GM21825 (cell line): ENCODE measurements at regions not wholly inside any gene's neighbourhood (a gene's known extent, or its start where the extent isn't known, plus 50 kb on each side); places are given as distances from the start of the nearest gene placed in this dataset.
"Not testable (repeated sequence)": the region's sequence is repeated elsewhere in the genome, so short reads cannot be mapped to it uniquely, and the experiment has no call there.

Source experiments
- ATAC-seq: cut with Tn5 transposase; IDR thresholded peaks from one replicate; pipeline ENCODE4 v1.9.1; 2021; ENCODE audit warnings: mild to moderate bottlenecking, moderate library complexity; ENCODE audit not compliant: unreplicated experiment

DNA sequence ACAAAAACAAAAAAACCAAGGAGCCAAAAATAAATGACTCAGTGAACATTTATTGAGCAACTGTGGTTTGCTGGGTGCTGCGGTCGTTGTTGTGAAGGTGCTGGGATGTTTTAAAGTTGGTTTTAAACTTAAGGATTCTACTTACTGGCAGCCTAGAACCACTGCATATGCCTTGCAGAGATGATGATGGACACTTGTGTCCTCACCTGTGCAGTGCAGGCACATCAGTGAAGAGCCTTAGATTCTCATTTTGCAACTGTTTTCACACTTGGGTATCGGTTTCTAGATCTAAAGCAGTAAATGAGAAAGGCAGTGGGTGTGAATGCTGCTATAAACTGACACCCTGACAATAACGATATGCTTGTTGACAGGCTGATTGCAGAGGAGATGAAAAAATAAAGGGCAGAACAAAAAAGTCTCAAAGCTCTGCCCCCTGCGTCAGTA is 68.8 kb downstream of the UTRN start:
- ATAC-seq = peak; percentile 46

DNA sequence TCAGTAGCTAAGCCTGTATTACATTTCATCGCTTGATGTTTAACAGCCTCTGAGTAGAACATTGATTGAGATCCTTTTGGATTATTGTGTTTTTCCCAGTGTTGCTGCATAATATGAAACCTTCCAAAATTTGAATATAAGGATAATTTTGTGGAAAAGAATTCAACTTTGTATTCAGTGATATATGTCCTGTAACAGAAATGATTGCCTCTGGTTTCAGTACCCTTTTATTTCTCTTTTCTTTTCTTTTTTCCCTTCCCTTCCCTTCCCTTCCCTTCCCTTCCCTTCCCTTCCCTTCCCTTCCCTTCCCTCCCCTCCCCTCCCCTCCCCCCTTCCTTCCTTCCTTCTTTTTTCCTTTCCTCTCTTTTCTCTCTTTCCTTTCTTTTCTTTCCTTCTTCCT is 74.6 kb downstream of the UTRN start:
- no peak for ATAC-seq

DNA sequence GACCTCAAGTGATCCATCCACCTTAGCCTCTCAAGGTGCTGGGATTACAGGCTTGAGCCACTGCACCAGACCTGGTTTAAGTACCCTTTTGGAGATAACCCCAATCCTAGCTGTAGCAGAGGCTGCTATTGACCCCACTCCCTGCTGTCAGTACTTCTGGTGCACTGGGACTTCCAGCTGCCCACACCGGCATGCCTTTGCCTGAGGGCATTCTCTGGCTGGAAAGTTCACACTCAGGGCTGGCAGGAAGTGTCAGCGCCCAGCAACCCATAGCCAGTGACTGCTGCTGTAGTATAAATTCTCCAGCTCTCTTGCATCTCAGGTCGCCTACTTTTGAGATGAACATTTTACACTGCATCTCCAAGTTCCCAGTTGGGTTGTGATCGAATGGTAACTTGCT is 75.3 kb downstream of the UTRN start:
- ATAC-seq = no peak

DNA sequence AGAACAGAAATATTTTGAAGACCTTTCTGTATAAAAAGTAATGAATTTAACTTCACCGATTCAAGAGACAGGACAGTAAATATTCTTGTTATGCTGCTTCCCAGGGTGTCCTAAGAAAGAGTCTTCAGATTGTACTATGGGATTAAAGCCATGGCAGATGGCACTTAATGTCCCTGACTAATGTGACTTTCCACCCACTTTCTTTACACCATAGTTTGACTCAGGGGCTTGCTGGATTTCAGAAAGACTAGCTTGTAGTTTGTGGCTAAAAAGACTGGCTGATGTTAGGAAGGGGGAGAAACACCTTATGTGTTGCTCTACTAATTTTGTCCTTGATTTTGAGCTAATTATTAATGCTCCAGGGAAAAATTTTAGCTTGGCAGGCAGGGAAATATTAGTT is 75.9 kb downstream of the UTRN start:
- no peak for ATAC-seq

DNA sequence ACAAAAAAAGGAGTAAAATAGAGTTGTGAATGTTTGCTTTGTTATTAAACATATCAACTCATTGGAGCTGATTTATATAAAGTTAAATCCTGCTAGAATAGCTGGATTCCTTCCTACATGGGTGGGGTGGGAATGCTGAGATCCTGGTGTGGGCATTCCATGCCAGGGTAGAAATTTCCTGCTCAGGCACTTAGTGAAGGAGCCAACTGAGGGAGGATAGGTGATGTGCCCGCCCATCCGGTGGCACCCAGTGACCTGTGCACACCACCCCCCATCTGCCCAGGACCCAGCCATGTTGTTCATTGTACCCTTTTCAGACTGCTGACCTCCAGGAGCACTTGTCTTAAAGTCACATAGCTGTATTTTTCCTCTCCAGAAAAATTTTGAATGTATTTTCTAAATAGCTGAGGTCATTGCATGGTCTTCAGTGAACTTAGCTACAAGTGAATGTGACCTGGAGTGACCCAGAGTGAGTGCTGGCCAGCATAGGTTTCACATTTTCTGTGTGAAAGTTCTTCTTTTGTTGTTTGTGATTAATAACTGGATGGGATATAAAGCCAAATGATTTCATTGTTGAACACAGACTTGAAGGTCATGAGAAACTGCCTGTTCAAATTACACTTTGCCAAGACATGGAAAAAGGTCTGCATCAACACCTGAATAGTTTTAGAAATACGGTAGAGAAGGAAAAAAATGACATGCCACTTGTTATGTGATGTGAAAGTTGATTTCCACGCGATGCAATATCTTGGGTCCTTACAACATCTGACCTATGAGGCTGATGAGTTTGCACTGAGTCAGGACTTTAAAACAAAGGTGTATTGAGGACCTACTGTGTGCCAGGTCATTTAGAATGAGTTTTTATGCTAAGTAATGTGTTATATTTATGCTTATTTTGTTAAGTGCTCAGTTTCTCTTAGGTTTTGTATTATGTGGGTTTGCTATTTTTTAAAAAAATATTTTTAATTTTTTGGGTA is 77.2 kb downstream of the UTRN start:
- ATAC-seq = no peak

DNA sequence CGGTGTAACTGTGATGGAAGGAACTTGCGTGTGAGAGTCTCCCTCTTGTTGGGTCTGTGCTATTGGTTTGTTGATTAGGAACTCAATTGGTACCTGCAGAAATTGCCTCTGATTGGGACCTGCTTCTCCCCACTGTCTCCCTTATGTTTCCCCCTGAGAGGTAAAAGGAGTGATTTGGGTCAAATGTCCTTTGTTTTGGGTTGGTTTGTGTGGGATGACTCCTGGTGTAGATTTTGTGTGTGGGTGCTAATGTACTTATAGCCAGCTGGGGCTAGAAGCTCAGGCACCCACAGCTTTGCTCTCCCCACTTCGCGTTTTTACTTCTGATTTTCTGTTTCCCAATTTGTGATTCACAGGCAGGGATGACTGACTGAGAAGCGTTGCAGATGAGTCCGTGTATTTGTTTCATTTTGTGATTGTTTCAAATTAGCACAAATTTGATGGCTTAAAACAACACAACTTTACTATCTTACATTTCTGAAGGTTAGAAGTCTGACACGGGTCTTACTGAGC is 79.1 kb downstream of the UTRN start:
- no peak for ATAC-seq

DNA sequence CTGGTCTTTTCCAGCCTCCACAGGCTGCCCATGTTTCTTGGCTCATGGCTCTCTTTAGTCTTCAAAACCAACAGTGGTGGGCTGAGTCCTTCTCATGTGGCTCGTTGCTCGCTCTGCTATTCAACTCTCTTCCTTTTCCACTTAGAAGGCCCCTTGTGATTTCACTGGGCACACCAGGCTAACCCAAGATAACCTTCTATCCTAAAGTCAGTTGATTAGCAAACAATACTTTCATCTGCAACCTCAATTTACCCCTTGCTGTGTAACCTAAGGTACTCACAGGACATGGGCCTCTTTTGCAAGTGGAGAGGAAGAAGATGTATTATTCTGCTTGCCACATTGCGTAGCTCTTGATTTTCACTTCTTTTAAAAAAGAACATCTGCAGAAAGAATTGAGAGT is 79.6 kb downstream of the UTRN start:
- ATAC-seq = no peak

DNA sequence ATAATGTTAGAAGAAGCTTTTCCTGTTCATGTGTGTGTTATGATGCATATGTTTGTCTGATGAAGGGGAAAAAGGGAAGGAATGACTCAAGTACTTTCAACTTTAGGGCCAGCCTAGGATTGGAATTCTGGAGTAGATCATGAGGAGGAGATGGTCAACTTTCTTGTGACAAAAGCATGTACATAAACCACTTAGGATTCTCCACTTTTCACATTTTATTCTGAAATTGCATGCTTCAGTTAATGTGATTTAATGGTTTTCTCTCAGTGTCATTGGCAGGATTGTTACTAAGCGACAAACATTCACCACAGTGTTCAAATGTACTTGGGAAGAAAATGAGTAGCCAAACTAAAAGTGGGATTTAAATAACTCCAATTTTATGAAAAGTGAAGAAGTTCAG is 80.1 kb downstream of the UTRN start:
- no peak for ATAC-seq

DNA sequence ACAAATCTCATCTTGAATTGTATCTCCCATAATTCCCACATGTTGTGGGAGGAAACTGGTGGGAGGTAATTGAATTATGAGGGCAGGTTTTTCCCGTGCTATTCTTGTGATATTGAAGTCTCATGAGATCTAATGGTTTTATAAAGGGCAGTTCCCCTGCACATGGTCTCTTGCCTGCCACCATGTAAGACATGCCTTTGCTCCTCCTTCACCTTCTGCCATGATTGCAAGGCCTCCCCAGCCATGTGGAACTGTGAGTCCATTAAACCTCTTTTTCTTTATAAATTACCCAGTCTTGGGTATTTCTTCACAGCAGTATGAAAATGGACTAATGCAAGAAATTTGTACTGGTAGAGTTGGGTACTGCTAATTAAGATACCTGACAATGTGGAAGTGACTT is 84.6 kb downstream of the UTRN start:
- not testable (repeated sequence) for ATAC-seq

DNA sequence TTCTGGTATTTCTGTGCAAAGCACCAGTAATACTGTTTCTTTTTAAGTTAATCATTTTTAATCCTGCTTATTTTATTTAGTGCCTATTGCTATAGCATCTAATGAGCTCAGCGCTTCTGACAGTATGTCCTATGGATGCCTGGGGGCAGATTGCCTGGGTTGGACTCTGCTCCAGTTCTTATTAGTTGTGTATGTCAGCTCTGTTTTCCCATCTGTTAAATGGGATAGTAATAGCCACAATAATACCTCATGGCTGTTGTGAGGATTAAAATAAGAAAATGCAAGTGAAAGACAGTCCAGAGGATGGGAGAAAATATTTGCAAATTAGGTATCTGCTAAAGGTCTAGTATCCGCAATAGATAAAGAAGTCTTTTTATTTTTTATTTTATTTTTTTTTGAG is 87.0 kb downstream of the UTRN start:
- no peak for ATAC-seq

DNA sequence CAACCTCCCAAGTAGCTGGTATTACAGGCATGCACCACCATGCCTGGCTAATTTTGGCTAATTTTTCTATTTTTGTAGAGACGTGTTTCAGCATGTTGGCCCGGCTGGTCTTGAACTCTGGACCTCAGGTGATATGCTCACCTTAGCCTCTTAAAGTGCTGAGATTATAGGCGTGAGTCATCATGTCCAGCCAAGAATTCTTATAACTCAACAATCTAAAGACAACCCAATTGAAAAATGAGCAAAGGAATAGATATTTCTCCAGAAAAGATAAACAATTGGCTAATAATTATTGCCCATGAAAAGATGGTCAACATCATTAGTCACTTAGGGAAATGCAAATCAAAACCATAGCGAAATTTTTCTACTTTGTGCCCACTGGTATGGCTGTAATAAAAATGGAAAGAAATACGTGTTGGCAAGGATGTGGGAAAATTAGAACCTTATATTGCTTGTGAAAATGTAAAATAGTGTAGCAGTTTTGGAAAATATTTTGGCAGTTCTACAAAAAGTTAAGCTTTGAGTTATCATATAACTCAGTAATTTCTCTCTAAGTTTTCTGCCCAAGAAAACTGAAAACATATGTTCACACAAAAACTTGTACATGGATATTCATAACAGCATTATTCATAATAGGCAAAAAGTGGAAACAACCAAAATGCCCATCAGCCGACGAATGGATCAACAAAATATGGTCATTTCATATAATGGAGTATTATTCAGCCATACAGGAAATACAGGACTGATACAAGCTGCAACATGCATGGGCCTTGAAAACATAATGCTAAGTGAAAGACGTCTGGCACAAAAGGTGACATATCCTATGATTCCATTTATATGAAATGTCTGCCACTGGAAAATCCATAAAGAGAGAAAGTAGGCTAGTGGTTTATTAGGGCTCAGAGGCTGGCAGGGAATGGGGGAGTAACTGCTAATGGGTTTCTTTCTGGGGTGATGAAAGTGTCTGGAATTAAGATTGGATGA is 87.8 kb downstream of the UTRN start:
- ATAC-seq = no peak

DNA sequence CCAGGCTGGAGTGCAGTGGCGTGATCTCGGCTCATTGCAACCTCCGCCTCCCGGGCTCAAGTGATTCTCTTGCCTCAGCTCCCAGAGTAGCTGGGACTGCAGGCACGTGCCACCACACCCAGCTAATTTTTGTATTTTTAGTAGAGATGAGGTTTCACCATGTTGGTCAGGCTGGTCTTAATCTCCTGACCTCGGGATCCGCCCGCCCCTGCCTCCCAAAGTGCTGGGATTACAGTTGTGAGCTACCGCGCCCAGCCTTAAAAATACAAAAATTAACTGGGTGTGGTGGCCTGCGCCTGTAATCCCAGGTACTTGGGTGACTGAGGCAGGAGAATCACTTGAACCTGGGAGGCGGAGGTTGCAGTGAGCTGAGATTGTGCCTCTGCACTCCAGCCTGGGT is 89.4 kb downstream of the UTRN start:
- not testable (repeated sequence) for ATAC-seq

DNA sequence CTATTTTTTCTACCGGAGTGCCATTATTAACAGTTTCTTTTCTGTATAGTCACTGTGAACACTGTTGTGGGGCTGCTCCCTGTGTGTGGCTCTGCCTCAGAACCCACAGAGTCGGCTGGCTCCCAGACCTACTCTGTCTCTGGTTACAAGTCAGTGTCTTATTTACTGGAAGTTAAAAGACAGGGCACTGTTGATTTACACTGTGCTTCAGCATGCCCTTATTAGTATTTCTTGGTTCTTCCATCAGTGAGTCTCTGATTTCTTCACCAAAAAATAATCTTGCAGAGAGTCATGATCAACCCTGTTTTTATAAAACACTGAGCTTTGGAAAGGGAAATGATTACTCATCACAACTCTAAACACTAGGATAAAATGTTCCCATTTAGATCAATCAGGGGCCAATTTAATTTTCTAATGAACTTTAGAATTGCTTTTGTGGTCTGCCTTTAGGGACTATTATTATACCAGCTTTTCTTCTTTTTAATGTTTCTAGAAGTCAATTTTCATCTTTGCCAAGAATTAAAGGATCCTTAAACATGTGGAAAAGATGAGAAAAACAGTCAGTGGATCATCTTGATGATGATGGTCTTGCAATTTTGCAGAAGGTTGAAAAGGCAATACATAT is 92.6 kb downstream of the UTRN start:
- no peak for ATAC-seq

DNA sequence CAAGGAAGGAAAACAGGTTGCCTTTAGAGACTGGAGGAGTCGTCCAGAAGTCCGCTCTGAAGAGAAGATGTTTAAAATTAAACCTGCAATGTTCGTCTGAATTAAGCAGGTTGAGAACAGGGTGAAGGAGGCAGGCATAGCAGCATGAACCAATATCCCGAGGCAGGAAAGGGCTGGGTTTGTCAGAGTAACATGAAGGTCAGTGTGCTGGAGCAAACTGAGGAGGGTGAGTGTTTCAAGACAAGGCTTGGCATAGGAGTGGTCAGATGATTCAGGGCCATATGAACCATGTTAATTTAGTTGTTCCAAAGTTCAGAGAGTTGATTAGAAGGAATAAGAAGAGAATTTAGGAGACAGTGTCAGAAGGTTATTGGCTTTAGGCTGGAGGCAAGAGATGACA is 93.3 kb downstream of the UTRN start:
- no peak for ATAC-seq

DNA sequence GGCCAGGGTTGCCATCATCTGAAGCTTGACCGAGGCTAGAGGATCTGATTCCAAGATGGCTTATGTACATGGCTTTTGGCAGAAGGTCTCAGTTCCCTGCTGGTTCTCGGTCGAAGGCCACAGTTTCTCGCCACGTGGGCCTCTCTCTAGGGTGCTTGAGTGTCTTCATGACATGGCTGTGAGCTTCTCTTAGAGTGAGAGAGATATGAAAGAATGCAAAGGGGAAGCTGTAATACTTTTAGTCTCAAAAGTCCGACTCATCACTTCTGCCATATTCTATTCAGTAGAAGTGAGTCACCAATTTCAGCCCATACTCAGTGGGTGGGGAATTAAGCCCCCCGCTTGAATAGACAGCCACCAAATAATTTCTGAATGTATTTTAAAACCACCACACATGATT is 94.2 kb downstream of the UTRN start:
- no peak for ATAC-seq

DNA sequence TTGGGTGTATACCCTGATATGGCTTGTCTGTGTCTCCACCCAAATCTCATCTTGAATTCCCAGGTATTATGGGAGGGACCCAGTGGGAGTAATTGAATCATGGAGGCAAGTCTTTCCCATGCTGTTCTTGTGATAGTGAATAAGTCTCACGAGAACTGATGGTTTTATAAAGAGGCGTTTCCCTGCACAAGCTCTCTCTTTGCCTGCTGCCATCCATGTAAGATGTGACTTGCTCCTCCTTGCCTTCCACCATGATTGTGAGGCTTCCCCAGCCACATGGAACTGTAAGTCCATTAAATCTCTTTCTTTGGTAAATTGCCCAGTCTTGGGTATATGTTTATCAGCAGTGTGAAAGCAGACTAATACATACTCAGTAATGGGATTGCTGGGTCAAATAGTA is 96.4 kb downstream of the UTRN start:
- ATAC-seq = not testable (repeated sequence)

DNA sequence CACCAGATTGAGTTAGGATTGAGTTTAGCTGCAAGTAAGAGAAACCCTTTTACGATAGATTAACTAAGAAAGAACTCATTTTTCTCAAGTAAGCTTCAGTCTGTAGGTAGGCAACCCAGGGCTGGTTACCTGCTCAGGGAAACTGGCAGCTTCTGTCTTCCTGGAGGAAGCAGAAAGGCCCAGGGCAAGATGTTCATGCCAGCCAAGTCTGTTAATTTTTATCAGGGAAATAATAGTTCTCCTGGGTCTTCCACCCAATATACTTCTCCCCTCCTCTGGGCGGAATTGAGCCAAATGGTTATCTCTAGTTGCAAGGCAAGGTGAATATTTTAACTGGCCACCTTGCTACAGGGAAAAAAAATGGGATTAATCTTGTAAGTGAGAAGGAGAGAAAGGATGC is 98.2 kb downstream of the UTRN start:
- ATAC-seq = no peak

DNA sequence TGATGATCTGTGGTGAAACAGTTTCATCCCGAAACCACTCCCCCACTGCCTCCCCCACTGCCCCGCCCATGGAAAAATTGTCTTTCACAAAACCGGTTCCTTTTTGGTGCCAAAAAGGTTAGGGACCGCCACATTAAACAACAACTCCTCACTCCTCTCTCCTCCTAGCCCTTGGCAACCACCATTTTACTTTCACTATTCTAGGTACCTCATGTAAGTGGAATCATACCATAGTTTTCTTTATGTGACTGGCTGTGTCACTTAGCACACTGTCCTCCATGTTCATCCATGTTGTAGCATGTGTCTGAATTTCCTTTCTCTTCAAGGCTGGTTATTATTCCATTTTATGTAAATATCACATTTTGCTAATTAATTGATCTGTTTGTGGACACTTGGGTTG is 99.3 kb downstream of the UTRN start:
- no peak for ATAC-seq

DNA sequence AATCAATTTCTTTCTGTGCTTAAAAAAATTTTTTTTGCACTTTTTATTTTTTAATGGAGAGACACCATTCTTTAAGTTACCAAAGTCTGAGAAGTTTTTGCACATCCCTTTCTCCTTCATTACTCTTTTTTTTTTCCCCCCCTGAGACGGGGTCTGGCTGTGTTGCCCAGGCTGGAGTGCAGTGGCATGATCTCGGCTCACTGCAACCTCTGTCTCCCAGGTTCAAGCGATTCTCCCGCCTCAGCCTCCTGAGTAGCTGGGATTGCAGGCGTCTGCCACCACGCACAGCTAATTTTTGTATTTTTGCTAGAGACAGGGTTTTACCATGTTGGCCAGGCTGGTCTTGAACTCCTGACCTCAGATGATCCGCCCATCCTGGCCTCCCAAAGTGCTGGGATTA is 104.3 kb downstream of the UTRN start:
- not testable (repeated sequence) for ATAC-seq

DNA sequence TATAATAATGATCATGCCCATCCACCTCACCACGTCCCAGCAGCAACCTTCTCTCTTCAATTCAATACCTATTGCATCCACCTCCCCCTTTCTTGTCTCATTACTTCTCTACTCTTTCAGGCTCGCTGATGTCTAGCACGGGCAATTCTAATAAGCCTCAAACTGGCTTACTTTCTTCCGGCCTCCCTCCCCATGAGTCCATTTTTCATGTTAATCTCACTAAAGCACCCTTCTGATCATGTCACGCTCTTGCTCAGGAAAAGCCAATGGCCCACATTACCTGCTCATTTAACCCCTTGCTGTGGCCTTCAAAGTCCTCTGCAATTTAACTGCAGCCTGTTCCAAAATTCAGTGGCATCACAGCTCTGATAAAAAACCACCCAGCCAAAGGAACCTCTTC is 105.1 kb downstream of the UTRN start:
- ATAC-seq = no peak

DNA sequence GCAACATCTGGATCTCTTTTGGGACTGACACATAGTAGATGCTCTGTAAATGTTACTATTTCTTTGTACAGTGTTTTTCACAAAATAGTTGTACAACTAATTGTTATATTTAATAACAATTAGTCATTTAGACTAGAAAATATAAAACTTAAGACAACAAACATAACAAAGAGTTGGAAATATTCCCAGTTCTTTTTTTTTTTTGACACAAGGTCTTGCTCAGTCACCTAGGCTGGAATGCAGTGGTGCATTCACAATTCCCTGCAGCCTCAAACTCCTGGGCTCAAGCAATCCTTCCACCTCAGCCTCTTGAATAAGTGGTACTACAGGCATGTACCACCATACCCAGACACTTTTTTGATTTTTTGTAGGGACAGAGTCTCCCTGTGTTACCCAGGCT is 105.8 kb downstream of the UTRN start:
- no peak for ATAC-seq
